Ascending aorta (tissue), 2 donors: ENCODE measurements at regions not wholly inside any gene's neighbourhood (a gene's known extent, or its start where the extent isn't known, plus 50 kb on each side); places are given as distances from the start of the nearest gene placed in this dataset.

ENCODE experiments used
- DNase-seq, 2 donors: peaks; one replicate each; pipeline ENCODE4 v3.0.0-alpha.2; 2019; ENCODE audit warnings: low spot score in 2 of 2
- H3K27ac ChIP-seq, 2 donors: fragments of 200-600 bp; sonication (generic); one replicate each; pipeline ENCODE4 v1.5.1; 2016 to 2017; ENCODE audit warnings: mild to moderate bottlenecking in 1 of 2
- H3K27me3 ChIP-seq: fragments of 200-600 bp; sonication (generic); one replicate; pipeline ENCODE4 v1.5.1; 2017
- H3K36me3 ChIP-seq, 2 donors: fragments of 200-600 bp; sonication (generic); one replicate each; pipeline ENCODE4 v1.5.1; 2016
- H3K4me1 ChIP-seq, 2 donors: fragments of 200-600 bp; sonication (generic); one replicate each; pipeline ENCODE4 v1.5.1; 2016 to 2017; ENCODE audit warnings: mild to moderate bottlenecking in 1 of 2
- H3K4me3 ChIP-seq, 2 donors: fragments of 200-600 bp; sonication (generic); one replicate each; pipeline ENCODE4 v1.5.1; 2016 to 2017; ENCODE audit warnings: mild to moderate bottlenecking in 1 of 2
- H3K9me3 ChIP-seq, 2 donors: fragments of 200-600 bp; sonication (generic); one replicate each; pipeline ENCODE4 v1.5.1; 2016
- intact Hi-C: fragments of 100-400 bp; cut with DNase I; formaldehyde crosslinking; loops from one replicate; pipeline ENCODE4 v1.15.1; 2023
- TF ChIP-seq, protein P1 (sequence below), 3 experiments: fragments of 200-600 bp in 2 of 3; fragments of 450-650 bp in 1 of 3; sonication (generic) in 2 of 3; IDR thresholded peaks; one replicate each; pipeline ENCODE4 v1.5.1; 2016 to 2019; ENCODE audit warnings: antibody characterized with exemption in 3 of 3, mild to moderate bottlenecking in 1 of 3, moderate library complexity in 1 of 3

DNA sequence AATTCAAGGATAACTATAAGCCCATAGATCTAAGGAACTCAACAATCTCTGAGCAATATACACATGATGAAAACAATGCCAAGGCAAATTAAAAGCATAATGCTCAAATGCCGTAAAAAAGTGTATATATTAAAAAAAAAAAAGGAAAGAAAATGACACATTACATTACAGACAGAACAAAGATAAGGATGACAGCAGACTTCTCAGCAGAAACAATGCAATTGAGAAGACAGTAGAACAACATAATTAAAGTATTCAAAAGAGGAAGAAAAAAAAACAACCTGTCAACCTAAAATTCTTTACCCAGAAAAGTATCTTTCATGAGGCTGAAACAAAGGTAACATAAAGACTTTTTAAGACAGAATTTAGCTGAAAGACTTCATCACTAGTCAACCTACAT lies 591.7 kb downstream of the ZNF608 start:
- Histone ChIP-seq H3K27ac (no peak overlapping the region), H3K4me1 (no peaks in the 10 kb centered on the region), H3K36me3 (no peaks in the 10 kb centered on the region), H3K27me3 (no peaks in the 10 kb centered on the region), H3K9me3 (peaks cover 0 to 23% of the 10 kb centered on the region in 2 donors), H3K4me3 (no peak overlapping the region)
- no peak for DNase-seq
- intact Hi-C loops = no loop called here
- TF ChIP-seq, protein P1, sequence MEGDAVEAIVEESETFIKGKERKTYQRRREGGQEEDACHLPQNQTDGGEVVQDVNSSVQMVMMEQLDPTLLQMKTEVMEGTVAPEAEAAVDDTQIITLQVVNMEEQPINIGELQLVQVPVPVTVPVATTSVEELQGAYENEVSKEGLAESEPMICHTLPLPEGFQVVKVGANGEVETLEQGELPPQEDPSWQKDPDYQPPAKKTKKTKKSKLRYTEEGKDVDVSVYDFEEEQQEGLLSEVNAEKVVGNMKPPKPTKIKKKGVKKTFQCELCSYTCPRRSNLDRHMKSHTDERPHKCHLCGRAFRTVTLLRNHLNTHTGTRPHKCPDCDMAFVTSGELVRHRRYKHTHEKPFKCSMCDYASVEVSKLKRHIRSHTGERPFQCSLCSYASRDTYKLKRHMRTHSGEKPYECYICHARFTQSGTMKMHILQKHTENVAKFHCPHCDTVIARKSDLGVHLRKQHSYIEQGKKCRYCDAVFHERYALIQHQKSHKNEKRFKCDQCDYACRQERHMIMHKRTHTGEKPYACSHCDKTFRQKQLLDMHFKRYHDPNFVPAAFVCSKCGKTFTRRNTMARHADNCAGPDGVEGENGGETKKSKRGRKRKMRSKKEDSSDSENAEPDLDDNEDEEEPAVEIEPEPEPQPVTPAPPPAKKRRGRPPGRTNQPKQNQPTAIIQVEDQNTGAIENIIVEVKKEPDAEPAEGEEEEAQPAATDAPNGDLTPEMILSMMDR (IDR thresholded peaks at IDR 0.05) = no peak

DNA sequence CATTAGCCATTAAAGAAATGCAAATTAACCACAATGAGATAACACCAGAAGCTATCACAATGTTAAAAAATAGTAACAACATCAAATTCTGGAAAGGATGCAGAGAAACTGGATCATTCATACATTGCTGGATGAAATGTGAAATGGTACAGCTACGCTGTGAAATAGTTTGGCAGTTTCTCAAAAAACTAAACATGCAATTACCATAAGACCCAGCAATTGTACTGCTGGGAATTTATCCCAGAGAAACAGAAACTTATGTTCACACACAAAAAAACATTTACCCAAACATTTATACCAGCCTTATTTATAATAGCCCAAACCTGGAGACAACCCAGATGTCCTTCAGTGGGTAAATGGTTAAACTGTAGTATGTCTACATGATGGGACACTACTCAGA lies 592.9 kb downstream of the ZNF608 start:
- TF ChIP-seq, protein P1 (IDR thresholded peaks at IDR 0.05) = no peak
- intact Hi-C loops = no loop called here
- Histone ChIP-seq H3K4me1 (no peaks in the 10 kb centered on the region), H3K27ac (no peak overlapping the region), H3K9me3 (peaks cover 0 to 23% of the 10 kb centered on the region in 2 donors), H3K4me3 (no peak overlapping the region), H3K27me3 (no peaks in the 10 kb centered on the region), H3K36me3 (no peaks in the 10 kb centered on the region)
- DNase-seq = no peak

DNA sequence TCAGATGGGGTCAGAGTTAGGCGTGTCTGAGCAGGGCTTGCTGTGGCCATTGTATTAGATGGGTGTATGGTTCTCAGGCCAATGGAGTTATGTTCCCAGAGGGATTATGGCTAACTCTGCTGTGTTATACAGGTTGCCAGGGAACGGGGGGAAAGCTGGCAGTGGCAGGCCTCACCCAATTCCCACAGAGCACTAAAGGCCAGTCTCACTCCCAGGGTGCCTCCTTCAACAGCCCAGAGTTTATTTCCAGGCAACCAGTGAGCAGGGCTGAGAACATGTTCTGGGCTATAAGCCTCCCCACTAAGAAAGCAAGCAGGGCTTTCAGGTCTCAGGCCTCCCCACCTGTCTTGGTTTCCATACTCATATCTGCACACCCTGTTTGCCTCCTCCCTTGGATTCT lies 597.9 kb downstream of the ZNF608 start:
- Histone ChIP-seq H3K27me3 (no peaks in the 10 kb centered on the region), H3K36me3 (no peaks in the 10 kb centered on the region), H3K4me1 (no peaks in the 10 kb centered on the region), H3K27ac (no peak overlapping the region), H3K4me3 (no peak overlapping the region), H3K9me3 (no peaks in the 10 kb centered on the region)
- TF ChIP-seq, protein P1 (IDR thresholded peaks at IDR 0.05) = no peak
- intact Hi-C loops = no loop called here
- DNase-seq = no peak

DNA sequence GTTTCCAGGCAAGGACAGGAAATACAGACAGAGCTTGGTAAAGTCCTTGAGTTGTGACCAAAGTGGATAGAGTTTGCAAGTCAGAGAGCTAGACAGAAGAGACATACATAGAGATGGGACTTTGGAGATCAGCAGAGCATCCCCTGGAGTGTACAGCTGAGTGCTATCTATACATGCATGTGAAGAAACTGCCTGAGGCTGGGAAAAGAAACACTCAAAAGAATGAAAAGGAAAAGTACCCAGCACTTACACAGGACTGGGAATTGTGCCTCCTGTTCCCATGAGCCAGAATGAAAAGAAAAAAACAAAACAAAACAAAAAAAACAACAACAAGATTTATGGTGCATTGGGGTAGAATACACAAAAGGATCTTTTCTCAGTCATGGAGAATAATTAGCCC lies 606.4 kb downstream of the ZNF608 start:
- TF ChIP-seq, protein P1 (IDR thresholded peaks at IDR 0.05) = no peak
- Histone ChIP-seq H3K36me3 (no peaks in the 10 kb centered on the region), H3K27ac (no peak overlapping the region), H3K4me1 (no peaks in the 10 kb centered on the region), H3K9me3 (no peaks in the 10 kb centered on the region), H3K4me3 (no peak overlapping the region), H3K27me3 (no peaks in the 10 kb centered on the region)
- no peak for DNase-seq
- intact Hi-C loops = no loop called here

DNA sequence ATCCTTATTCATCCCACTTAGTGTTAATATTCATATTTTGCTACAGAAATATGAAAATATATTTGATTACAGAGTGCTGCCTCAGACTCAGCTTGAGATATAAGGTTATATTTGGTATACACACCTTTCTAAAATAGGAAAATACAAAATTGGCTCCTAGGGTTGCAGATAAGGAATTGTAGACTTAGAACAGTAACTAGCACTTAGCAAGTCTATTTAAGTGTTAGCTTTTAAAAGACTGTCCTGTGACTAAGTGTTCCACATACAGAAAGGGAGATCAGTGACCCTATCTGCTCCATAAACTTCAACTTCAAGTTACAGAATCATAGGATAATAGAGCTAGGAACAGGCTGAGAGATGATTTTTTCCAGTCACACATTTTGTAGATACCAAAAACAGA lies 607.0 kb downstream of the ZNF608 start:
- H3K4me1 ChIP-seq = no peaks in the 10 kb centered on the region
- intact Hi-C loops = no loop called here
- H3K27me3 ChIP-seq = no peaks in the 10 kb centered on the region
- no peak overlapping the region for H3K4me3 ChIP-seq
- H3K27ac ChIP-seq = no peak overlapping the region
- no peak for DNase-seq
- no peaks in the 10 kb centered on the region for H3K36me3 ChIP-seq
- TF ChIP-seq, protein P1 (IDR thresholded peaks at IDR 0.05) = no peak
- no peaks in the 10 kb centered on the region for H3K9me3 ChIP-seq

DNA sequence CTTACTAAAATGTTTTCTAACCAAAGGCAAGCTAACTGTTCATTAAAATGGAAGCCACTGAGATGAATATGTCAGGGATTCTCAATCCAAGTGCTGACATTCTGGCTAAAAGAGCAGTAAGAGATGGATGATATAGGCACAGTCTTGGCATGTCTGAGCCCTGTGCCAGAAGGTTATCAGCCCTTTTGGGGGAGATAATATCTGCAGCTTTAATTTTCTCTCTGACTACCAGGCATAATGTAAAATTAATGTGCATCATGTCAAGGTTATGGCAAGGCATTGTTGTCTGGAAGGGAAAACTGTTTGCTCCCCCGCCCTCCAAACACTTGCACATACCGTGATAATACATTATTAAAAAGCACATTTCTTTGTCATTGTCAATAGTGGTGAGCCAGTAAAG lies 609.8 kb downstream of the ZNF608 start:
- H3K27me3 ChIP-seq = no peaks in the 10 kb centered on the region
- H3K9me3 ChIP-seq = no peaks in the 10 kb centered on the region
- DNase-seq = no peak
- H3K4me1 ChIP-seq = no peaks in the 10 kb centered on the region
- H3K36me3 ChIP-seq = no peaks in the 10 kb centered on the region
- H3K27ac ChIP-seq = no peak overlapping the region
- TF ChIP-seq, protein P1 (IDR thresholded peaks at IDR 0.05) = no peak
- intact Hi-C loops = no loop called here
- no peak overlapping the region for H3K4me3 ChIP-seq
